ENCODE measurements at regions not wholly inside any gene's neighbourhood (a gene's known extent, or its start where the extent isn't known, plus 50 kb on each side); places are given as distances from the start of the nearest gene placed in this dataset.

GRCh38 chrX:147699061-147699460 lies 212.7 kb upstream of the FMR1 start:
- DNase-seq (ENCODE audit: low spot score), result no peak

- DNase-seq (ENCODE audit: low spot score), result no peak
Observed at GRCh38 chrX:147710301-147710700, 201.4 kb upstream of the FMR1 start.

GRCh38 chrX:147733369-147733768 lies 178.3 kb upstream of the FMR1 start:
- no peak for DNase-seq (ENCODE audit: low spot score)

DNA sequence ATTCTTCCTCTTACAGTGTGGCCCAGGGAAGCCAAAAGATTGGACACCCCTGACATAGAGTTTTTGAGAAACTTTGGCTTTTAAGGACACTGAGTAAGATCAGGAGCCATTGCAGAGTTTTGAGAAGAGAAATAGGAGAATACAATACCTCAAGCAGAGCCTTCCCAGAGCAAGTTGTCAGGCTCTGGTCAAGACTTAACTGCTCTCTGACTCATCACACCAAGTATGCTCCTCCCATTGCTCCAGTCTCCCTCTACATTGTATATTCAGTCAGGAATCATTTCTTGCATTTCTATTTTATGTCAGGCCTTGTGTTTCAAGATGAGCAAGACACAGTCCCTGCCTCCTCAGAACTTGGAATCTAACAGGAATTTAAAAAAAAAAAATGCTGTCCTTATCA lies 176.4 kb upstream of the FMR1 start:
- DNase-seq (ENCODE audit: low spot score), result no peak

DNA sequence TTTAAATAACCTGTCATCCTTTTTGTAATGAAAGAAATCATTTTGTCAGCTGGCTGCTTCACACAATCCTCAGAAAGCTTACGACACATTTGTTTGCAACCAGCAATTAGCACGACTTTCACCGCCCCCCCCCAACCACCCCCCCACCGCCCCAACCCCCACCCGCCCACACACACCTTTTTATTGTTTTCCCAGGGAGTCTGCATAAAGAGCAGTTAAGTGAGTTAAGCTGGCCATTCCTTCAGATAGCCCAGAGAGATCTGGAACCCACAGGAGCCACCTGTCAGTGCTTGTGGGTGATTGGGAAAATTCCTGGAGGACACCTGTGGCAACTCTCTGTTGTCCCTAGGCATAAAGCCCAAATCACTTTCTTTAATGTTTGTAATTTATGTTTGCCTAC lies 175.7 kb upstream of the FMR1 start:
- no peak for DNase-seq (ENCODE audit: low spot score)

- no peak for DNase-seq (ENCODE audit: low spot score)
Observed at GRCh38 chrX:147737690-147738089, 174.0 kb upstream of the FMR1 start.

GRCh38 chrX:147738265-147738664 lies 173.5 kb upstream of the FMR1 start:
- DNase-seq (ENCODE audit: low spot score), result peak; percentile 12

GRCh38 chrX:147739196-147739595 lies 172.5 kb upstream of the FMR1 start:
- DNase-seq (ENCODE audit: low spot score), result no peak

DNA sequence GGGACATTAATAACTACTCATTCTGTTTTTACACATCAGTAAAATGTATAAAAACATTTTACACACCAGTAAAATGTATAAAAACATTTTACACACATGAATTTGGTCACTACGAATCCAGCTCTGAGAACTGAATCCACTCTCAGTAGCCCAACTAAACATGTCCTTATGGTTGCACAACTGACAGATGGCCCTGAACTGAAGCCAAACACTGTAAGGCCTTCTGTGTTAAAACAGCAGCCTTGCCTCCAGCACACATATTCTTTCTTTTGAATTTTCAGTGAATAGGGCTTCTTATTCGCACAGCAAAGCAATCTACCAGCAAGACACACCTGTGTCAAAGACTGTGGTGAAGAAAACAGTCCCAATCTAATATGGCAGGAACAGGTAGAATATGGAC lies 169.9 kb upstream of the FMR1 start:
- DNase-seq (ENCODE audit: low spot score), result no peak

GRCh38 chrX:147749308-147749707 lies 162.4 kb upstream of the FMR1 start:
- no peak for DNase-seq (ENCODE audit: low spot score)

DNA sequence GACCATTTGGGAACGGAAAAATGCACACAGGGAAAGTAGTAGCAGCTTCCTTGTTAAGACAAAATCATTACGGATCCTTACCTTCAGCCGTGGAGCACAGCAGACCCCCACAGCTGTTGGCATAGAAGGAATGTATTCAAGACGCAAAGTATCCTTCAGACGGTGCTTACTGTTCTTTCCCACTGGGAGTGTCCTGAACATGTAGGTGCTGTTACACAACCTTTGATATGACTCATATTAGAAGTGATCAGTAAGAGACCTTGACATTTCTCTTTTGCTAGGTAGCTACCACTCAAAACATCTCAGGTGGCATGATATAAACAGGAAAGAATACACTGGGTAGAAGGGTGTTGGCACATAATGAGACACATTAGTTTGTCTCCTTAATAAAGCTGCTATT lies 154.0 kb upstream of the FMR1 start:
- no peak for DNase-seq (ENCODE audit: low spot score)

DNA sequence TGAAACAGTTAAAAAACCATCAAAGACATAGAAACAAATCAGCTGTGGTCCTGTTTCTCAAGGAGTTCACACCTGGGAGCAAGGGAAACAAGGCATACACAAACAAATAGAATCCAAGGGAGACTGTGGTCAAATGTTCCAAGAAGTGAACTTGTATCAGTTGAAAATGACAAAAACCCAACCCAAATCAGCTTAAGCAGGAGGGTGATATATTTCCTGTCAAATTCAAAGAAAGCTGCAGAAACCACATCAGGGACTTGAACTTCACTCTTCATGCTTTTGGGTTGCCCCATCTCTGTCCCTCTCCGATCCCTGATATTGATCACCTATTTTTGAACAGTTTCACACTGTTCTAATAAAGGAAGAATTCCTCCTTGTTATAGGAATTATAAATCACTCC lies 148.6 kb upstream of the FMR1 start:
- peak; percentile 19 for DNase-seq (ENCODE audit: low spot score)

DNA sequence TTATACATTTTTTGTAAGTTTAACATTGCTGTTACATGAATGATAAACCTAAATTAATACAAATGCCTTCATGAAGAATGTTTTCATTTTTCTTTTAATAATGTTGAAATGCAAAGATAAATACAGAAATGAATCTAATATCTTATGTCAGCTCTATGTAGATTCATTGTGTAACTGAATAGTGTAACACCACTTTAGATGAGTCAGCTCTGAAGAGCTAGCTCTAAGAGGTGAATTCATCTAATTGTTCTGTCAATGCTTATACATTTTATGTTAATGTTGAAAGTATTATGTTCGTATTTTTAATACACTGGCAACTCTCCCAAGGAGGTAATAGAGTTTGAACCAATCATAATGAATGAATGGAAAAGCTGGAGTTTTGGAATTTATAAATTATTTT lies 146.9 kb upstream of the FMR1 start:
- DNase-seq (ENCODE audit: low spot score), result no peak

DNA sequence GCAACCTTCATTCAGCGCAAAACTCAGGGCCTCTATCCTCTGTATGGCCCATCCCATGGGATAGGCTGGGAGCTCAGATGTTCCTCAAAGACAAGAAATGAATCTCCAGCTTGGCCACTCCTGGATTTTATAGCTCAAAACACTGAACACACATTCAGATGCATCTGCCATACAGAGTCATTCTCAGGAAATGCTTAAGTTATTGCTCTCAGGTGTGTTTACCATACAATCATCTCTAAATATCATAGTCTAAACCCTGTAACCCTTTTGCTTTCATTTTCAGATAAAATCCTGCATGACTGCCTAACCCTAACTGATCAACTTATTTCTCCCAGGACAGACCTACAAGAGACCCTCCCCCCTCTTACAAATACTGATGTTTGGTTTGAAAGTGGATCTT lies 140.9 kb upstream of the FMR1 start:
- DNase-seq (ENCODE audit: low spot score), result no peak

GRCh38 chrX:147776988-147777387 lies 134.7 kb upstream of the FMR1 start:
- no peak for DNase-seq (ENCODE audit: low spot score)

DNA sequence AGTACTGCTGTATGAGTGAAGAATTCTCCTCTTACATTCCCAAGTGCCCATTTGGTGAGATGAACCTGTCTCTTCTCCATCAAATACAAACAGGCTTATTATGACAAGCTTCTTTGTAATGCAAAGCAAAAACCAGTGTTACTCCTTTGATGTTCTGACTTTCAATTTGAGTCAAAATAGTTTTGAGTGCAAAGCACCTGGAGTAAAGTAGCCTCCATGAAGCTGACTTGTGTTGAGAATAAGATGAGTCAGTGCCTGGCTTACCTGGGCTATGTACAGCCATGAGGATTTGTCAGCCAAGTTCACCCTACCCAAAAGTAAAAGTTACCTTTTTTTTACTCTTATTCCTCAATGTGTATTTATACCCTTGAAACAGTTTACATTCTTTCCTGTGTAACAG lies 132.5 kb upstream of the FMR1 start:
- DNase-seq (ENCODE audit: low spot score), result peak; percentile 9

- no peak for DNase-seq (ENCODE audit: low spot score)
Observed at GRCh38 chrX:147781844-147782243, 129.9 kb upstream of the FMR1 start.

- no peak for DNase-seq (ENCODE audit: low spot score)
Observed at GRCh38 chrX:147788641-147789350, 122.9 kb upstream of the FMR1 start.

- no peak for DNase-seq (ENCODE audit: low spot score)
Observed at GRCh38 chrX:147800663-147801062, 111.1 kb upstream of the FMR1 start.

DNA sequence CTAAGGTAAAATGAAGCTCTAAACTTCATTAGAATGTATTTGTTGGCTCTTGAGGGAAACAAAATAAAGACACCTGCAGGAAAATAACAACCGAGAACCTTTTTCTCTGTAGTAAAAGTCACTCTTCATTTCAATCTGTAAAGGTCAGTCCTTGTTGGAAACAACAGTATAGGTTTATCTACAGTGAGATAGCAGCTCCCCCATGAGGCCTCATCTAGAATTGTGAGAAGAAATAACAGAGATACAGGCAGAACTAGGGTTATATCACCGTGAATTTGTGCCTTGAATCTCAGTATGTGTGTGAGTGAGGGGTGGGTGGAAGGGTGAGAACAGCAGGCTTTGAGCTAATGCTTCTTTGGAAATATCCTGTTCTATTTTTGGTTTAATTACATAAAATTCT lies 107.8 kb upstream of the FMR1 start:
- peak; percentile 19 for DNase-seq (ENCODE audit: low spot score)

GRCh38 chrX:147811803-147812202 lies 99.9 kb upstream of the FMR1 start:
- no peak for DNase-seq (ENCODE audit: low spot score)

DNA sequence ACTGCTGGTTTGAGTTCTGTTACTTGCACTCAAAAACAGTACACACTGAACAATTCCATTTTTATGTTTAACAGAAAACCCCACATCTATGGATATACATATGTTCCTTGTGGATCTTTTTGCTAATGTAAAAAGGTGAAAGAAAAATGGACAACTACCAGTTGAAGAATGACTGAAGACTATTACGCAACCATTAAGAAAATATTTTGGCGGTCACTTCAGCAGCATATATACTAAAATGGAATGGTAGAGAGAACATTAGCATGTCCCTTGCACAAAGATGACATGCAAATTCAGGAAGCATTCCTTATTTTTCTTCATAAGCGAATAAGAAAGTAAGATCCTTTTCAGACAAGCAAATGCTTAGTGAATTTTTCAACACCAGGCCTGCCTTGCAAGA lies 84.6 kb upstream of the FMR1 start:
- no peak for DNase-seq (ENCODE audit: low spot score)

DNA sequence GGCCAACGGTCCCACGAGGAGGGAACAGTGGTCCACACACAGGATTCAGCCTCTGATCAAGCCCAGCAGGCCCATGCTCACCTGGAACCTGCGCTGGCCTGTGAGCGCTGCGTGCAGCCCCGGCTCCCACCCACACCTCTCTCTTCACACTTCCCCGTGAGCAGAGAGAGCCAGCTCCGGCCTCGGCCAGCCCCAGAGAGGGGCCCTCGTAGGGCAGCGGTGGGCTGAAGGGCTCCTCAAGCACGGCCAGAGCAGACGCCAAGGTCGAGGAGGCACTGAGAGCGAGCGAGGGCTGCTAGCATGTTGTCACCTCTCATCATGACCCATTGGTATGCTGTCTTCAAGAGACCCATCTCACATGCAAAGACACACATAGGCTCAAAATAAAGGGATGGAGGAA lies 83.0 kb upstream of the FMR1 start:
- no peak for DNase-seq (ENCODE audit: low spot score)

GRCh38 chrX:147832707-147833348 lies 78.9 kb upstream of the FMR1 start:
- DNase-seq (ENCODE audit: low spot score), result no peak

All from activated CD4-positive, alpha-beta T cell treated with anti-CD3 and anti-CD28 coated beads, Interleukin-2, Interleukin-4, amounts not matched to agents 100 ng/mL and 50 ng/mL, durations not matched to agents 16 hours and 8 hours (primary cell).